Liver (tissue), 3 donors: ENCODE measurements at regions not wholly inside any gene's neighbourhood (a gene's known extent, or its start where the extent isn't known, plus 50 kb on each side); places are given as distances from the start of the nearest gene placed in this dataset.

Experiments used
- ATF3 ChIP-seq: IDR thresholded peaks from 2 replicates; pipeline ENCODE4 v1.6.1; 2016; ENCODE audit warnings: antibody characterized with exemption
- CTCF ChIP-seq: fragments of 150-350 bp; IDR thresholded peaks from 2 replicates; pipeline ENCODE4 v1.5.1; 2017; ENCODE audit warnings: improper control_type of control experiment, low read depth, low read length; ENCODE audit not compliant: missing input control
- REST ChIP-seq: IDR thresholded peaks from 2 replicates; pipeline ENCODE4 v1.6.1; 2016; ENCODE audit warnings: antibody characterized with exemption, mild to moderate bottlenecking
- donor health status: healthy.
- donor health status: healthy.

- TF ChIP-seq REST (no peak), CTCF (no peak), ATF3 (no peak)
Observed at GRCh38 chr3:68210635-68211034, 556.2 kb upstream of the SUCLG2 start.
